ENCODE measurements at regions not wholly inside any gene's neighbourhood (a gene's known extent, or its start where the extent isn't known, plus 50 kb on each side); places are given as distances from the start of the nearest gene placed in this dataset.

GRCh38 chr9:95771556-95772246 lies 103.8 kb upstream of the ERCC6L2 start:
- Mint-ChIP-seq H3K4me1 (peaks cover 14% of the 10 kb centered on the region in 2 donors), H3K9me3 (no peaks in the 10 kb centered on the region), H3K27ac (no peak overlapping the region), H3K27me3 (ENCODE audit: low read depth in 2 of 2) (peaks cover 47 to 52% of the 10 kb centered on the region in 2 donors), H3K4me3 (peak overlapping the region; percentile 17), H3K36me3 (no peaks in the 10 kb centered on the region)
- H3K27ac ChIP-seq (ENCODE audit: low read length): no peak overlapping the region
- H3K4me1 ChIP-seq (ENCODE audit: control insufficient read depth, insufficient read depth, low read length): peaks cover 3% of the 10 kb centered on the region
- no peaks in the 10 kb centered on the region for H3K9me3 ChIP-seq (ENCODE audit: control insufficient read depth, insufficient read depth, low read length)
- ATAC-seq: no peak
- WGBS (ENCODE audit: insufficient coverage): 48% methylated on average over 16 of the region's 20 CpGs
- peaks cover 16% of the 10 kb centered on the region for H3K27me3 ChIP-seq (ENCODE audit: control insufficient read depth, insufficient read depth, low read length)
- H3K36me3 ChIP-seq (ENCODE audit: control insufficient read depth, insufficient read depth, low read length): no peaks in the 10 kb centered on the region
- DNase-seq: no peak
- TF ChIP-seq CTCF (IDR thresholded peaks at IDR 0.05): no peak
- no peak overlapping the region for H3K4me3 ChIP-seq (ENCODE audit: low read length)
- intact Hi-C loops (cut with micrococcal nuclease): no loop called here

- H3K27me3 Mint-ChIP-seq (ENCODE audit: low read depth in 2 of 2): peaks cover 45 to 47% of the 10 kb centered on the region in 2 donors
- WGBS (ENCODE audit: insufficient coverage): 67% methylated on average over 7 of the region's 7 CpGs
These were observed 104.8 kb upstream of the ERCC6L2 start for GRCh38 chr9:95770653-95771131.

GRCh38 chr9:95769909-95770433 lies 105.5 kb upstream of the ERCC6L2 start:
- ATAC-seq (no peak), DNase-seq (no peak)
- H3K4me1 ChIP-seq (ENCODE audit: control insufficient read depth, insufficient read depth, low read length): peaks cover 3% of the 10 kb centered on the region
- TF ChIP-seq CTCF (IDR thresholded peaks at IDR 0.05): no peak
- 90% methylated on average over 6 of the region's 6 CpGs for WGBS (ENCODE audit: insufficient coverage)
- H3K27me3 ChIP-seq (ENCODE audit: control insufficient read depth, insufficient read depth, low read length): peaks cover 16% of the 10 kb centered on the region
- H3K9me3 ChIP-seq (ENCODE audit: control insufficient read depth, insufficient read depth, low read length): no peaks in the 10 kb centered on the region
- H3K27ac ChIP-seq (ENCODE audit: low read length): no peak overlapping the region
- intact Hi-C loops (cut with micrococcal nuclease): no loop called here
- H3K27me3 Mint-ChIP-seq (ENCODE audit: low read depth in 2 of 2): peaks cover 41% of the 10 kb centered on the region in 2 donors
- peaks cover 14% of the 10 kb centered on the region in 2 donors for H3K4me1 Mint-ChIP-seq
- no peak overlapping the region for H3K4me3 Mint-ChIP-seq
- no peaks in the 10 kb centered on the region for H3K36me3 Mint-ChIP-seq
- H3K9me3 Mint-ChIP-seq: no peaks in the 10 kb centered on the region
- H3K27ac Mint-ChIP-seq: no peak overlapping the region
- H3K36me3 ChIP-seq (ENCODE audit: control insufficient read depth, insufficient read depth, low read length): no peaks in the 10 kb centered on the region
- no peak overlapping the region for H3K4me3 ChIP-seq (ENCODE audit: low read length)

More at GRCh38 chr9:95770653-95771131, 104.8 kb upstream of the ERCC6L2 start:
- DNase-seq (no peak), ATAC-seq (no peak)
- peaks cover 16% of the 10 kb centered on the region for H3K27me3 ChIP-seq (ENCODE audit: control insufficient read depth, insufficient read depth, low read length)
- no peaks in the 10 kb centered on the region for H3K36me3 Mint-ChIP-seq
- H3K4me3 ChIP-seq (ENCODE audit: low read length): no peak overlapping the region
- intact Hi-C loops (cut with micrococcal nuclease): no loop called here
- H3K4me1 Mint-ChIP-seq: peaks cover 14% of the 10 kb centered on the region in 2 donors
- H3K27ac ChIP-seq (ENCODE audit: low read length): no peak overlapping the region
- no peaks in the 10 kb centered on the region for H3K36me3 ChIP-seq (ENCODE audit: control insufficient read depth, insufficient read depth, low read length)
- H3K27ac Mint-ChIP-seq: no peak overlapping the region
- TF ChIP-seq CTCF (IDR thresholded peaks at IDR 0.05): no peak
- H3K4me3 Mint-ChIP-seq: no peak overlapping the region
- H3K9me3 Mint-ChIP-seq: no peaks in the 10 kb centered on the region
- no peaks in the 10 kb centered on the region for H3K9me3 ChIP-seq (ENCODE audit: control insufficient read depth, insufficient read depth, low read length)
- peaks cover 3% of the 10 kb centered on the region for H3K4me1 ChIP-seq (ENCODE audit: control insufficient read depth, insufficient read depth, low read length)
